IMR-90 (cell line): ENCODE measurements at regions not wholly inside any gene's neighbourhood (a gene's known extent, or its start where the extent isn't known, plus 50 kb on each side); places are given as distances from the start of the nearest gene placed in this dataset.

Experiments used
- ATAC-seq: fragments of 200-7000 bp; cut with Tn5 transposase; 2 replicates; pipeline ENCODE4 v1.9.1; 2020; ENCODE audit warnings: low read depth, mild to moderate bottlenecking, moderate library complexity
- BruUV-seq: library from RNA; stranded (reverse); fragments of 400-500 nt; replicated peaks from 2 replicates; lab custom pipeline; 2021; lab: Mats Ljungman, UMichigan
- CTCF ChIA-PET: fragments of 300-600 bp; formaldehyde crosslinking; extraction: SDS; loops from one replicate; lab custom pipeline; 2021; ENCODE audit warnings: antibody characterized with exemption; lab: Yijun Ruan, JAX
- POLR2A ChIA-PET: fragments of 300-600 bp; sonication (Branson Sonifier 250); formaldehyde crosslinking; loops from one replicate; lab custom pipeline; 2022; ENCODE audit warnings: antibody characterized with exemption; ENCODE audit not compliant: unreplicated experiment; lab: Charles Lee
- DNase-seq: peaks from one replicate; pipeline ENCODE4 v3.0.0; 2013
- H2AFZ ChIP-seq: replicated peaks from 2 replicates; pipeline ENCODE3; 2013; ENCODE audit warnings: low read length, mild to moderate bottlenecking; ENCODE audit not compliant: poor library complexity
- H2AK5ac ChIP-seq: 2 replicates; pipeline ENCODE4 v1.6.1; 2013; ENCODE audit warnings: low read depth, low read length, inconsistent platforms
- H2AK9ac ChIP-seq: replicated peaks from 2 replicates; pipeline ENCODE3; 2013; ENCODE audit warnings: mild to moderate bottlenecking, low read depth, low read length, moderate library complexity; ENCODE audit not compliant: poor library complexity
- H2BK120ac ChIP-seq: 2 replicates; pipeline ENCODE4 v1.6.1; 2013; ENCODE audit warnings: low read depth, low read length, inconsistent platforms
- H2BK15ac ChIP-seq: 3 replicates; pipeline ENCODE4 v1.6.1; 2013; ENCODE audit warnings: low read depth, low read length, inconsistent platforms
- H2BK20ac ChIP-seq: 2 replicates; pipeline ENCODE4 v1.6.1; 2013; ENCODE audit warnings: low read depth, mild to moderate bottlenecking, inconsistent platforms, low read length, moderate library complexity
- H2BK5ac ChIP-seq: 2 replicates; pipeline ENCODE4 v1.6.1; 2013; ENCODE audit warnings: mild to moderate bottlenecking, low read depth, low read length, inconsistent platforms; ENCODE audit not compliant: poor library complexity, severe bottlenecking
- H3K14ac ChIP-seq: replicated peaks from 2 replicates; pipeline ENCODE4 v1.6.1; 2013; ENCODE audit warnings: low read depth, low read length, inconsistent platforms
- H3K18ac ChIP-seq: 2 replicates; pipeline ENCODE4 v1.6.1; 2013; ENCODE audit warnings: low read depth, low read length, control low read depth
- H3K23ac ChIP-seq: 2 replicates; pipeline ENCODE4 v1.6.1; 2013; ENCODE audit warnings: low read depth, low read length, inconsistent platforms
- H3K27ac ChIP-seq: 2 replicates; pipeline ENCODE4 v1.5.1; 2013; ENCODE audit warnings: mild to moderate bottlenecking, control low read depth, low read length; ENCODE audit not compliant: insufficient read depth
- H3K27me3 ChIP-seq: 2 replicates; pipeline ENCODE4 v1.6.1; 2013; ENCODE audit warnings: low read length; ENCODE audit not compliant: control insufficient read depth, insufficient read depth
- H3K36me3 ChIP-seq: 2 replicates; pipeline ENCODE4 v1.6.1; 2013; ENCODE audit warnings: low read length, mixed read lengths; ENCODE audit not compliant: control insufficient read depth, insufficient read depth
- H3K4ac ChIP-seq: 2 replicates; pipeline ENCODE4 v1.6.1; 2013; ENCODE audit warnings: low read depth, low read length, inconsistent platforms
- H3K4me1 ChIP-seq: 2 replicates; pipeline ENCODE4 v1.6.1; 2013; ENCODE audit warnings: low read length, mixed read lengths; ENCODE audit not compliant: control insufficient read depth, insufficient read depth
- H3K4me2 ChIP-seq: 2 replicates; pipeline ENCODE4 v1.6.1; 2013; ENCODE audit warnings: low read depth, mild to moderate bottlenecking, control low read depth, low read length, moderate library complexity
- H3K4me3 ChIP-seq: 2 replicates; pipeline ENCODE4 v1.5.1; 2013; ENCODE audit warnings: low read depth, mild to moderate bottlenecking, control low read depth, low read length, moderate library complexity; ENCODE audit not compliant: insufficient read depth
- H3K56ac ChIP-seq: 2 replicates; pipeline ENCODE4 v1.6.1; 2013; ENCODE audit warnings: low read length, inconsistent platforms; ENCODE audit not compliant: insufficient read depth; ENCODE audit errors: extremely low read depth
- H3K79me1 ChIP-seq, 2 experiments: 2 replicates each; pipeline ENCODE4 v1.6.1; 2013; ENCODE audit warnings: low read length in 2 of 2, inconsistent platforms in 1 of 2, low read depth in 1 of 2
- H3K9ac ChIP-seq: 2 replicates; pipeline ENCODE4 v1.6.1; 2013; ENCODE audit warnings: low read depth, low read length, control low read depth
- H3K9me1 ChIP-seq: 2 replicates; pipeline ENCODE4 v1.6.1; 2013; ENCODE audit warnings: low read length, inconsistent platforms; ENCODE audit not compliant: insufficient read depth
- H3K9me3 ChIP-seq: 2 replicates; pipeline ENCODE4 v1.6.1; 2013; ENCODE audit warnings: low read length; ENCODE audit not compliant: control insufficient read depth, insufficient read depth
- H4K20me1 ChIP-seq: 2 replicates; pipeline ENCODE4 v1.6.1; 2013; ENCODE audit warnings: low read length, inconsistent platforms; ENCODE audit not compliant: insufficient read depth
- H4K5ac ChIP-seq: 2 replicates; pipeline ENCODE4 v1.6.1; 2013; ENCODE audit warnings: mild to moderate bottlenecking, low read depth, low read length, control low read depth
- H4K8ac ChIP-seq, 2 experiments: 2 replicates each; pipeline ENCODE4 v1.6.1; 2013; ENCODE audit warnings: low read depth in 2 of 2, low read length in 2 of 2, control low read depth in 1 of 2, inconsistent platforms in 1 of 2
- H4K91ac ChIP-seq: 2 replicates; pipeline ENCODE4 v1.6.1; 2013; ENCODE audit warnings: low read depth, low read length, inconsistent platforms; ENCODE audit not compliant: insufficient read depth
- BHLHE40 ChIP-seq: fragments of 150-350 bp; IDR thresholded peaks from 2 replicates; pipeline ENCODE4 v1.6.1; 2016; ENCODE audit warnings: mild to moderate bottlenecking, low read depth, low read length
- CEBPB ChIP-seq: IDR thresholded peaks from 2 replicates; pipeline ENCODE4 v1.6.1; 2012; ENCODE audit warnings: low read depth, low read length, improper control_type of control experiment
- CHD1 ChIP-seq: IDR thresholded peaks from 2 replicates; pipeline ENCODE4 v1.6.1; 2012; ENCODE audit warnings: low read depth, low read length, improper control_type of control experiment
- CTCF ChIP-seq: conservative IDR thresholded peaks from 2 replicates; pipeline ENCODE4 v1.5.1; 2012; ENCODE audit warnings: mild to moderate bottlenecking, low read depth, low read length, improper control_type of control experiment
- ELK1 ChIP-seq: fragments of 150-350 bp; IDR thresholded peaks from 2 replicates; pipeline ENCODE4 v1.6.1; 2016; ENCODE audit warnings: low read depth, mild to moderate bottlenecking, low read length, moderate library complexity, borderline replicate concordance
- FOS ChIP-seq: fragments of 150-350 bp; IDR thresholded peaks from 2 replicates; pipeline ENCODE4 v1.6.1; 2016; ENCODE audit warnings: low read depth, low read length
- MAZ ChIP-seq: IDR thresholded peaks from 2 replicates; pipeline ENCODE4 v1.6.1; 2012; ENCODE audit warnings: low read depth, mild to moderate bottlenecking, low read length, improper control_type of control experiment, moderate library complexity, borderline replicate concordance
- MXI1 ChIP-seq: IDR thresholded peaks from 2 replicates; pipeline ENCODE4 v1.6.1; 2012; ENCODE audit warnings: low read depth, mild to moderate bottlenecking, low read length, moderate library complexity, borderline replicate concordance
- NFE2L2 ChIP-seq: fragments of 150-350 bp; IDR thresholded peaks from 2 replicates; pipeline ENCODE4 v1.6.1; 2016; ENCODE audit warnings: low read depth, mild to moderate bottlenecking, low read length
- POLR2A ChIP-seq: IDR thresholded peaks from 2 replicates; pipeline ENCODE4 v1.6.1; 2012; ENCODE audit warnings: mild to moderate bottlenecking, low read depth, low read length
- RAD21 ChIP-seq: IDR thresholded peaks from 2 replicates; pipeline ENCODE4 v1.6.1; 2012; ENCODE audit warnings: low read length, improper control_type of control experiment
- RCOR1 ChIP-seq: IDR thresholded peaks from 2 replicates; pipeline ENCODE4 v1.6.1; 2012; ENCODE audit warnings: mild to moderate bottlenecking, low read length, improper control_type of control experiment; ENCODE audit not compliant: insufficient replicate concordance
- RFX5 ChIP-seq: IDR thresholded peaks from 2 replicates; pipeline ENCODE4 v1.8.0; 2012; ENCODE audit warnings: low read depth, mild to moderate bottlenecking, low read length, moderate library complexity
- WGBS, 2 experiments: methylation state at CpG; one replicate each; pipeline versions ENCODE4 v1.1.5 to v1.1.7; 2013; ENCODE audit warnings: missing lambda C conversion rate in 2 of 2; ENCODE audit not compliant: insufficient read length in 1 of 2; ENCODE audit errors: extremely low coverage in 2 of 2; 5-methylcytosine and 5-hydroxymethylcytosine counted together
- dilution Hi-C: fragments of 300-500 bp; cut with HindIII; formaldehyde crosslinking; loops from one replicate; pipeline ENCODE4 v1.14.3; 2018; ENCODE audit warnings: low sequenced_read_pairs; ENCODE audit not compliant: unreplicated experiment
- in situ Hi-C: fragments of 300-500 bp; cut with MboI; formaldehyde crosslinking; loops from 3 replicates; pipeline ENCODE4 v1.14.3; 2019; ENCODE audit warnings: low sequenced_read_pairs, inconsistent platforms, mixed read lengths
- intact Hi-C: fragments of 100-400 bp; cut with micrococcal nuclease; formaldehyde crosslinking; loops from 2 replicates; pipeline ENCODE4 v1.10.0; 2022

GRCh38 chr4:170741856-170742255 is 652.1 kb upstream of the AADAT start:
- Histone ChIP-seq H3K9me3 (peaks cover 8% of the 10 kb centered on the region; the same call in 1 of the 2 replicates), H2BK20ac (no peak overlapping the region), H2AK5ac (no peak overlapping the region), H3K4me3 (no peak overlapping the region), H3K14ac (no peak overlapping the region), H3K23ac (no peak overlapping the region), H3K27me3 (no peaks in the 10 kb centered on the region), H2AK9ac (no peak overlapping the region), H3K4ac (no peak overlapping the region), H2BK15ac (no peak overlapping the region), H4K8ac (no peak overlapping the region), H2BK5ac (no peak overlapping the region), H3K4me2 (no peak overlapping the region), H4K5ac (no peak overlapping the region), H2AFZ (no peak overlapping the region), H3K36me3 (no peaks in the 10 kb centered on the region), H4K91ac (no peak overlapping the region), H3K56ac (no peak overlapping the region), H2BK120ac (no peak overlapping the region), H3K9ac (no peak overlapping the region), H3K79me1 (no peaks in the 10 kb centered on the region), H3K4me1 (no peaks in the 10 kb centered on the region), H3K9me1 (no peaks in the 10 kb centered on the region), H3K18ac (no peak overlapping the region), H4K20me1 (no peaks in the 10 kb centered on the region), H3K27ac (no peak overlapping the region)
- in situ Hi-C loops (no loop called here), intact Hi-C loops (no loop called here), dilution Hi-C loops (no loop called here)
- WGBS, 2 experiments, result 11% methylated on average over 3 of the region's 4 CpGs; no CpG with 5 or more reads in 1 of the 2 experiments
- TF ChIP-seq MXI1 (no peak), CHD1 (no peak), FOS (no peak), RFX5 (no peak), NFE2L2 (no peak), POLR2A (no peak), ELK1 (no peak), CEBPB (no peak), BHLHE40 (no peak), RAD21 (no peak), RCOR1 (no peak), MAZ (no peak), CTCF (no peak)
- DNase-seq (no peak), ATAC-seq (no peak)
- no TSS peak for BruUV-seq
- ChIA-PET POLR2A (no interaction called here), CTCF (no interaction called here)
